A549 (cell line): ENCODE measurements at regions not wholly inside any gene's neighbourhood (a gene's known extent, or its start where the extent isn't known, plus 50 kb on each side); places are given as distances from the start of the nearest gene placed in this dataset.

Experiments
- BHLHE40 ChIP-seq: IDR thresholded peaks from 2 replicates; pipeline ENCODE4 v1.6.1; 2012; ENCODE audit warnings: low read depth, low read length, inconsistent platforms
- CHD2 ChIP-seq: fragments of 150-350 bp; IDR thresholded peaks from 2 replicates; pipeline ENCODE4 v1.6.1; 2014; ENCODE audit warnings: low read length; ENCODE audit not compliant: partially characterized antibody
- EP300 ChIP-seq, 2 experiments: fragments of >200 bp; sonication (Bioruptor Twin); formaldehyde crosslinking; IDR thresholded peaks; 2 replicates in 1 of 2; 3 replicates in 1 of 2; pipeline ENCODE4 v1.6.1; 2016 to 2017
- HOXA7 ChIP-seq: fragments of 250-450 bp; sonication (Bioruptor Pico); IDR thresholded peaks from 2 replicates; pipeline ENCODE4 v1.5.0; 2020; ENCODE audit warnings: mild to moderate bottlenecking, moderate library complexity
- POLR2A ChIP-seq: IDR thresholded peaks from 2 replicates; pipeline ENCODE4 v1.6.1; 2012; ENCODE audit warnings: mild to moderate bottlenecking, low read length
- TF ChIP-seq, protein P1 (sequence below): IDR thresholded peaks from 2 replicates; pipeline ENCODE4 v1.6.1; 2012
- TF ChIP-seq, protein P2 (sequence below): fragments of 200-600 bp; sonication (generic); IDR thresholded peaks from 2 replicates; pipeline ENCODE4 v1.6.1; 2016; ENCODE audit warnings: antibody characterized with exemption, mild to moderate bottlenecking, moderate library complexity
- TF ChIP-seq, protein P3 (sequence below): fragments of >200 bp; sonication (Bioruptor Twin); formaldehyde crosslinking; IDR thresholded peaks from 3 replicates; pipeline ENCODE4 v1.5.1; 2016

DNA sequence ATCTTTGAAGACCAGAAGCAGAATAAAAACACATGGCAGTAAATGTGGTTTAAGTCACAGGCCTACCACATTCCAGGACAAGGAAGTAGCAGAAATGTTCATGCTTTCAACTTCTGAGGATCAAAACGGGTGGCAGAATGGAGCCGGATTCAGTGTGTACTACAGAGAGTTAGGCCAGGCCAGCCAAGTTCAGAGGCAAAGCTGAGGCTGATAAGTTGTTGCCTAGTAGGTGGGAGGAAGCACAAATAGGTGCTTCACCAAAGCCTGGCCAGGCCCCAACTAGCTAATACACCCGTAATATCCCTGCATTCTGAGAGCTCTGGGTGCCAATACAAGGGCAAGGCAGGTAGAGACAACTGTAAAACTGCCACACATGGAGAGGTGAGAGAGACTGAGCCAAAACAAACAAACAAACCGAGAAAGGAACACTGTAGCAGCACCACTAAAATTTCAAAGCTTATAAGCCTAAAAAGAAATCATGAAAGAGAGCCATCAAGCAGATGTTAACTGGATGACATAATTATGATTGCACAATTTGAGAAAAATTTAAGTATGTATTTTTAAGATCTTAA lies 156.4 kb upstream of the CBLB start:
- TF ChIP-seq, protein P1, sequence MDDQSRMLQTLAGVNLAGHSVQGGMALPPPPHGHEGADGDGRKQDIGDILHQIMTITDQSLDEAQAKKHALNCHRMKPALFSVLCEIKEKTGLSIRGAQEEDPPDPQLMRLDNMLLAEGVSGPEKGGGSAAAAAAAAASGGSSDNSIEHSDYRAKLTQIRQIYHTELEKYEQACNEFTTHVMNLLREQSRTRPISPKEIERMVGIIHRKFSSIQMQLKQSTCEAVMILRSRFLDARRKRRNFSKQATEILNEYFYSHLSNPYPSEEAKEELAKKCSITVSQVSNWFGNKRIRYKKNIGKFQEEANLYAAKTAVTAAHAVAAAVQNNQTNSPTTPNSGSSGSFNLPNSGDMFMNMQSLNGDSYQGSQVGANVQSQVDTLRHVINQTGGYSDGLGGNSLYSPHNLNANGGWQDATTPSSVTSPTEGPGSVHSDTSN, result no peak
- TF ChIP-seq, protein P2, sequence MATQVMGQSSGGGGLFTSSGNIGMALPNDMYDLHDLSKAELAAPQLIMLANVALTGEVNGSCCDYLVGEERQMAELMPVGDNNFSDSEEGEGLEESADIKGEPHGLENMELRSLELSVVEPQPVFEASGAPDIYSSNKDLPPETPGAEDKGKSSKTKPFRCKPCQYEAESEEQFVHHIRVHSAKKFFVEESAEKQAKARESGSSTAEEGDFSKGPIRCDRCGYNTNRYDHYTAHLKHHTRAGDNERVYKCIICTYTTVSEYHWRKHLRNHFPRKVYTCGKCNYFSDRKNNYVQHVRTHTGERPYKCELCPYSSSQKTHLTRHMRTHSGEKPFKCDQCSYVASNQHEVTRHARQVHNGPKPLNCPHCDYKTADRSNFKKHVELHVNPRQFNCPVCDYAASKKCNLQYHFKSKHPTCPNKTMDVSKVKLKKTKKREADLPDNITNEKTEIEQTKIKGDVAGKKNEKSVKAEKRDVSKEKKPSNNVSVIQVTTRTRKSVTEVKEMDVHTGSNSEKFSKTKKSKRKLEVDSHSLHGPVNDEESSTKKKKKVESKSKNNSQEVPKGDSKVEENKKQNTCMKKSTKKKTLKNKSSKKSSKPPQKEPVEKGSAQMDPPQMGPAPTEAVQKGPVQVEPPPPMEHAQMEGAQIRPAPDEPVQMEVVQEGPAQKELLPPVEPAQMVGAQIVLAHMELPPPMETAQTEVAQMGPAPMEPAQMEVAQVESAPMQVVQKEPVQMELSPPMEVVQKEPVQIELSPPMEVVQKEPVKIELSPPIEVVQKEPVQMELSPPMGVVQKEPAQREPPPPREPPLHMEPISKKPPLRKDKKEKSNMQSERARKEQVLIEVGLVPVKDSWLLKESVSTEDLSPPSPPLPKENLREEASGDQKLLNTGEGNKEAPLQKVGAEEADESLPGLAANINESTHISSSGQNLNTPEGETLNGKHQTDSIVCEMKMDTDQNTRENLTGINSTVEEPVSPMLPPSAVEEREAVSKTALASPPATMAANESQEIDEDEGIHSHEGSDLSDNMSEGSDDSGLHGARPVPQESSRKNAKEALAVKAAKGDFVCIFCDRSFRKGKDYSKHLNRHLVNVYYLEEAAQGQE, result no peak
- TF ChIP-seq EP300 (IDR thresholded peaks at IDR 0.05) (no peak), POLR2A (no peak), HOXA7 (CRISPR knock-in tag) (no peak), CHD2 (no peak), BHLHE40 (no peak)
- TF ChIP-seq, protein P3, sequence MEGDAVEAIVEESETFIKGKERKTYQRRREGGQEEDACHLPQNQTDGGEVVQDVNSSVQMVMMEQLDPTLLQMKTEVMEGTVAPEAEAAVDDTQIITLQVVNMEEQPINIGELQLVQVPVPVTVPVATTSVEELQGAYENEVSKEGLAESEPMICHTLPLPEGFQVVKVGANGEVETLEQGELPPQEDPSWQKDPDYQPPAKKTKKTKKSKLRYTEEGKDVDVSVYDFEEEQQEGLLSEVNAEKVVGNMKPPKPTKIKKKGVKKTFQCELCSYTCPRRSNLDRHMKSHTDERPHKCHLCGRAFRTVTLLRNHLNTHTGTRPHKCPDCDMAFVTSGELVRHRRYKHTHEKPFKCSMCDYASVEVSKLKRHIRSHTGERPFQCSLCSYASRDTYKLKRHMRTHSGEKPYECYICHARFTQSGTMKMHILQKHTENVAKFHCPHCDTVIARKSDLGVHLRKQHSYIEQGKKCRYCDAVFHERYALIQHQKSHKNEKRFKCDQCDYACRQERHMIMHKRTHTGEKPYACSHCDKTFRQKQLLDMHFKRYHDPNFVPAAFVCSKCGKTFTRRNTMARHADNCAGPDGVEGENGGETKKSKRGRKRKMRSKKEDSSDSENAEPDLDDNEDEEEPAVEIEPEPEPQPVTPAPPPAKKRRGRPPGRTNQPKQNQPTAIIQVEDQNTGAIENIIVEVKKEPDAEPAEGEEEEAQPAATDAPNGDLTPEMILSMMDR, result no peak
